Colonic mucosa (tissue), 4 donors: ENCODE measurements at regions not wholly inside any gene's neighbourhood (a gene's known extent, or its start where the extent isn't known, plus 50 kb on each side); places are given as distances from the start of the nearest gene placed in this dataset.

Source experiments
- DNase-seq: peaks from one replicate; pipeline ENCODE4 v3.0.0-alpha.2; 2020
- H3K27ac ChIP-seq: fragments of 200-600 bp; one replicate; pipeline ENCODE4 v1.8.0; 2021
- H3K27me3 ChIP-seq: fragments of 200-600 bp; one replicate; pipeline ENCODE4 v1.8.0; 2021
- H3K36me3 ChIP-seq: fragments of 200-600 bp; one replicate; pipeline ENCODE4 v1.8.0; 2021
- H3K4me1 ChIP-seq: fragments of 200-600 bp; one replicate; pipeline ENCODE4 v1.8.0; 2021; ENCODE audit warnings: mild to moderate bottlenecking
- H3K4me3 ChIP-seq: fragments of 200-600 bp; one replicate; pipeline ENCODE4 v1.8.0; 2021
- H3K9ac ChIP-seq, 2 donors: one replicate each; pipeline ENCODE4 v1.7.0; 2013; ENCODE audit warnings: control low read depth in 2 of 2, low read depth in 2 of 2, low read length in 2 of 2
- H3K9me3 ChIP-seq: fragments of 200-600 bp; one replicate; pipeline ENCODE4 v1.8.0; 2021
- CTCF ChIP-seq: fragments of 200-600 bp; IDR thresholded peaks from one replicate; pipeline ENCODE4 v1.8.0; 2022; ENCODE audit warnings: antibody characterized with exemption, mild to moderate bottlenecking
- intact Hi-C: fragments of 100-400 bp; cut with DNase I; formaldehyde crosslinking; loops from one replicate; pipeline ENCODE4 v1.14.1; 2022
- donor health status: healthy.
- donor health status: DM: no; HTN: no; CAD: no.
- donor health status: DM: no; HTN: no; CAD: no.

- DNase-seq: no peak
- Histone ChIP-seq H3K27me3 (no peaks in the 10 kb centered on the region), H3K4me3 (no peak overlapping the region), H3K9ac (no peak overlapping the region), H3K27ac (no peak overlapping the region), H3K4me1 (no peaks in the 10 kb centered on the region), H3K9me3 (no peaks in the 10 kb centered on the region), H3K36me3 (no peaks in the 10 kb centered on the region)
- no peak for TF ChIP-seq CTCF
- intact Hi-C loops: no loop called here
Measured at GRCh38 chr16:52708476-52708875, 161.5 kb upstream of the TOX3 start.

GRCh38 chr16:52707676-52708337 lies 160.9 kb upstream of the TOX3 start:
- H3K27me3 ChIP-seq: no peaks in the 10 kb centered on the region
- H3K27ac ChIP-seq: no peak overlapping the region
- no peak overlapping the region for H3K4me3 ChIP-seq
- no peaks in the 10 kb centered on the region for H3K4me1 ChIP-seq
- no peaks in the 10 kb centered on the region for H3K36me3 ChIP-seq
- TF ChIP-seq CTCF: no peak
- H3K9ac ChIP-seq: no peak overlapping the region
- no peak for DNase-seq
- intact Hi-C loops: no loop called here
- H3K9me3 ChIP-seq: no peaks in the 10 kb centered on the region

GRCh38 chr16:52705122-52705521 lies 158.2 kb upstream of the TOX3 start:
- intact Hi-C loops: no loop called here
- Histone ChIP-seq H3K27me3 (no peaks in the 10 kb centered on the region), H3K27ac (no peak overlapping the region), H3K4me3 (no peak overlapping the region), H3K4me1 (no peaks in the 10 kb centered on the region), H3K36me3 (no peaks in the 10 kb centered on the region), H3K9ac (no peak overlapping the region), H3K9me3 (no peaks in the 10 kb centered on the region)
- DNase-seq: no peak
- TF ChIP-seq CTCF: no peak

GRCh38 chr16:52697971-52698370 lies 151.0 kb upstream of the TOX3 start:
- Histone ChIP-seq H3K4me1 (no peaks in the 10 kb centered on the region), H3K36me3 (no peaks in the 10 kb centered on the region), H3K9ac (no peak overlapping the region), H3K9me3 (no peaks in the 10 kb centered on the region), H3K27ac (no peak overlapping the region), H3K4me3 (no peak overlapping the region), H3K27me3 (no peaks in the 10 kb centered on the region)
- DNase-seq: no peak
- TF ChIP-seq CTCF: no peak
- intact Hi-C loops: no loop called here

GRCh38 chr16:52696126-52696525 lies 149.2 kb upstream of the TOX3 start:
- Histone ChIP-seq H3K27ac (no peak overlapping the region), H3K9me3 (no peaks in the 10 kb centered on the region), H3K4me1 (no peaks in the 10 kb centered on the region), H3K4me3 (no peak overlapping the region), H3K36me3 (no peaks in the 10 kb centered on the region), H3K27me3 (no peaks in the 10 kb centered on the region), H3K9ac (no peak overlapping the region)
- intact Hi-C loops: no loop called here
- TF ChIP-seq CTCF: no peak
- DNase-seq: no peak
